GM19397 (cell line): ENCODE measurements at regions not wholly inside any gene's neighbourhood (a gene's known extent, or its start where the extent isn't known, plus 50 kb on each side); places are given as distances from the start of the nearest gene placed in this dataset.
A peak's percentile ranks its signal among the peaks of the same experiment; 100 is the strongest.

ENCODE experiments used
- ATAC-seq: cut with Tn5 transposase; IDR thresholded peaks from one replicate; pipeline ENCODE4 v1.9.1; 2021; ENCODE audit warnings: mild to moderate bottlenecking, moderate library complexity; ENCODE audit not compliant: unreplicated experiment

GRCh38 chr3:16803019-16803418 lies 81.7 kb upstream of the PLCL2 start:
- no peak for ATAC-seq

GRCh38 chr3:16807391-16807790 lies 77.4 kb upstream of the PLCL2 start:
- ATAC-seq: no peak

GRCh38 chr3:16808393-16809107 lies 76.2 kb upstream of the PLCL2 start:
- no peak for ATAC-seq

- ATAC-seq: no peak
Observed at GRCh38 chr3:16809482-16809881, 75.3 kb upstream of the PLCL2 start.

- no peak for ATAC-seq
Observed at GRCh38 chr3:16809993-16810392, 74.8 kb upstream of the PLCL2 start.

GRCh38 chr3:16810593-16811367 lies 74.0 kb upstream of the PLCL2 start:
- ATAC-seq: no peak

- no peak for ATAC-seq
Observed at GRCh38 chr3:16811950-16812349, 72.8 kb upstream of the PLCL2 start.

GRCh38 chr3:16813336-16813735 lies 71.4 kb upstream of the PLCL2 start:
- no peak for ATAC-seq

GRCh38 chr3:16816048-16816780 lies 68.5 kb upstream of the PLCL2 start:
- ATAC-seq: no peak

GRCh38 chr3:16817197-16817596 lies 67.6 kb upstream of the PLCL2 start:
- no peak for ATAC-seq

GRCh38 chr3:16818194-16818593 lies 66.6 kb upstream of the PLCL2 start:
- no peak for ATAC-seq

- ATAC-seq: no peak
Observed at GRCh38 chr3:16818945-16819344, 65.8 kb upstream of the PLCL2 start.

- no peak for ATAC-seq
Observed at GRCh38 chr3:16820485-16820884, 64.3 kb upstream of the PLCL2 start.

GRCh38 chr3:16821053-16821452 lies 63.7 kb upstream of the PLCL2 start:
- no peak for ATAC-seq

GRCh38 chr3:16824081-16824696 lies 60.6 kb upstream of the PLCL2 start:
- ATAC-seq: peak; percentile 69

- ATAC-seq: no peak
Observed at GRCh38 chr3:16825617-16826204, 59.0 kb upstream of the PLCL2 start.

- ATAC-seq: no peak
Observed at GRCh38 chr3:16828815-16829214, 55.9 kb upstream of the PLCL2 start.

- ATAC-seq: no peak
Observed at GRCh38 chr3:16831846-16832245, 52.9 kb upstream of the PLCL2 start.

GRCh38 chr3:16834214-16834613 lies 50.5 kb upstream of the PLCL2 start:
- no peak for ATAC-seq

GRCh38 chr3:16834753-16835152 lies 50.0 kb upstream of the PLCL2 start:
- no peak for ATAC-seq
